HEK293T (cell line): ENCODE measurements at regions not wholly inside any gene's neighbourhood (a gene's known extent, or its start where the extent isn't known, plus 50 kb on each side); places are given as distances from the start of the nearest gene placed in this dataset.

Experiments
- PKNOX1 ChIP-seq: fragments of 450-650 bp; IDR thresholded peaks from 2 replicates; pipeline ENCODE4 v1.6.1; 2016
- SP1 ChIP-seq: fragments of 450-650 bp; IDR thresholded peaks from 2 replicates; pipeline ENCODE4 v1.6.1; 2017
- SUZ12 ChIP-seq: fragments of 450-650 bp; IDR thresholded peaks from 2 replicates; pipeline ENCODE4 v1.6.1; 2016; ENCODE audit warnings: mild to moderate bottlenecking
- TARDBP ChIP-seq: fragments of 450-650 bp; IDR thresholded peaks from 2 replicates; pipeline ENCODE4 v1.6.1; 2016

- TF ChIP-seq SP1 (no peak), TARDBP (no peak), SUZ12 (no peak), PKNOX1 (no peak)
Observed at GRCh38 chr18:45518311-45519155, 96.7 kb upstream of the SLC14A2 start.
